A204.1 (cell line): ENCODE measurements at regions not wholly inside any gene's neighbourhood (a gene's known extent, or its start where the extent isn't known, plus 50 kb on each side); places are given as distances from the start of the nearest gene placed in this dataset.

Experiments
- FAIRE-seq: peaks from 2 replicates; lab custom pipeline; 2012; peaks lifted over from hg19 to GRCh38; lab: Jason Lieb, UNC

GRCh38 chr6:145406783-145407182 lies 328.5 kb downstream of the EPM2A start:
- FAIRE-seq, result no peak

- FAIRE-seq, result no peak
Measured at GRCh38 chr6:145415616-145416015, 319.7 kb downstream of the EPM2A start.

GRCh38 chr6:145420599-145420998 lies 314.7 kb downstream of the EPM2A start:
- FAIRE-seq, result no peak

- no peak for FAIRE-seq
Measured at GRCh38 chr6:145423936-145424335, 311.4 kb downstream of the EPM2A start.

GRCh38 chr6:145427232-145427631 lies 308.1 kb downstream of the EPM2A start:
- FAIRE-seq, result no peak

GRCh38 chr6:145428706-145429105 lies 306.6 kb downstream of the EPM2A start:
- no peak for FAIRE-seq

GRCh38 chr6:145442110-145442509 lies 293.2 kb downstream of the EPM2A start:
- no peak for FAIRE-seq

- FAIRE-seq, result no peak
Measured at GRCh38 chr6:145445674-145446073, 289.6 kb downstream of the EPM2A start.

- no peak for FAIRE-seq
Measured at GRCh38 chr6:145451029-145451428, 284.3 kb downstream of the EPM2A start.

- FAIRE-seq, result no peak
Measured at GRCh38 chr6:145453376-145453775, 281.9 kb downstream of the EPM2A start.

- no peak for FAIRE-seq
Measured at GRCh38 chr6:145454006-145454405, 281.3 kb downstream of the EPM2A start.

GRCh38 chr6:145457556-145457955 lies 277.8 kb downstream of the EPM2A start:
- FAIRE-seq, result no peak

GRCh38 chr6:145468534-145468933 lies 266.8 kb downstream of the EPM2A start:
- no peak for FAIRE-seq

GRCh38 chr6:145469021-145469420 lies 266.3 kb downstream of the EPM2A start:
- no peak for FAIRE-seq

- FAIRE-seq, result peak; percentile 34
Measured at GRCh38 chr6:145475794-145476396, 259.4 kb downstream of the EPM2A start.

GRCh38 chr6:145480024-145480423 lies 255.3 kb downstream of the EPM2A start:
- FAIRE-seq, result no peak

- FAIRE-seq, result no peak
Measured at GRCh38 chr6:145483191-145483996, 251.9 kb downstream of the EPM2A start.

- no peak for FAIRE-seq
Measured at GRCh38 chr6:145485288-145485687, 250.0 kb downstream of the EPM2A start.

- no peak for FAIRE-seq
Measured at GRCh38 chr6:145486306-145486705, 249.0 kb downstream of the EPM2A start.

GRCh38 chr6:145489583-145489982 lies 245.7 kb downstream of the EPM2A start:
- FAIRE-seq, result no peak

- no peak for FAIRE-seq
Measured at GRCh38 chr6:145490068-145490467, 245.3 kb downstream of the EPM2A start.

GRCh38 chr6:145491126-145491525 lies 244.2 kb downstream of the EPM2A start:
- no peak for FAIRE-seq

GRCh38 chr6:145497006-145497405 lies 238.3 kb downstream of the EPM2A start:
- FAIRE-seq, result no peak

GRCh38 chr6:145498425-145498824 lies 236.9 kb downstream of the EPM2A start:
- FAIRE-seq, result no peak
